CD4-positive, alpha-beta T cell treated with Interleukin-6 at 100 ng/mL for 8 hours (primary cell): ENCODE measurements at regions not wholly inside any gene's neighbourhood (a gene's known extent, or its start where the extent isn't known, plus 50 kb on each side); places are given as distances from the start of the nearest gene placed in this dataset.

Experiments
- DNase-seq: peaks from one replicate; pipeline ENCODE4 v3.0.0-alpha.2; 2020; ENCODE audit warnings: mixed read lengths, low spot score

GRCh38 chr2:215619022-215619958, 183.4 kb upstream of the FN1 start:
- DNase-seq, result no peak

- no peak for DNase-seq
Measured at GRCh38 chr2:215618145-215618544, 182.3 kb upstream of the FN1 start.

- no peak for DNase-seq
Measured at GRCh38 chr2:215617060-215617824, 181.4 kb upstream of the FN1 start.

GRCh38 chr2:215615803-215616174, 179.9 kb upstream of the FN1 start:
- DNase-seq, result no peak

GRCh38 chr2:215615067-215615802, 179.4 kb upstream of the FN1 start:
- no peak for DNase-seq

- no peak for DNase-seq
Measured at GRCh38 chr2:215614296-215614695, 178.4 kb upstream of the FN1 start.

GRCh38 chr2:215613888-215614287, 178.0 kb upstream of the FN1 start:
- DNase-seq, result no peak

- DNase-seq, result no peak
Measured at GRCh38 chr2:215613280-215613679, 177.4 kb upstream of the FN1 start.

- no peak for DNase-seq
Measured at GRCh38 chr2:215612786-215613185, 176.9 kb upstream of the FN1 start.

GRCh38 chr2:215611609-215612386, 175.9 kb upstream of the FN1 start:
- no peak for DNase-seq

- DNase-seq, result no peak
Measured at GRCh38 chr2:215609089-215610032, 173.5 kb upstream of the FN1 start.

- DNase-seq, result no peak
Measured at GRCh38 chr2:215607766-215608165, 171.9 kb upstream of the FN1 start.

GRCh38 chr2:215606219-215606618, 170.4 kb upstream of the FN1 start:
- no peak for DNase-seq

GRCh38 chr2:215605214-215605613, 169.3 kb upstream of the FN1 start:
- no peak for DNase-seq

GRCh38 chr2:215604606-215605005, 168.7 kb upstream of the FN1 start:
- DNase-seq, result no peak

GRCh38 chr2:215603440-215603839, 167.6 kb upstream of the FN1 start:
- DNase-seq, result no peak

- no peak for DNase-seq
Measured at GRCh38 chr2:215602997-215603396, 167.1 kb upstream of the FN1 start.

GRCh38 chr2:215601990-215602721, 166.3 kb upstream of the FN1 start:
- no peak for DNase-seq

- DNase-seq, result no peak
Measured at GRCh38 chr2:215601526-215601925, 165.7 kb upstream of the FN1 start.
